ENCODE measurements at regions not wholly inside any gene's neighbourhood (a gene's known extent, or its start where the extent isn't known, plus 50 kb on each side); places are given as distances from the start of the nearest gene placed in this dataset.

GRCh38 chr10:3566627-3567026, 218.4 kb downstream of the KLF6 start:
- TF ChIP-seq POLR2A (IDR thresholded peaks at IDR 0.05): no peak
- TF ChIP-seq CTCF (IDR thresholded peaks at IDR 0.05): no peak
